ENCODE measurements at regions not wholly inside any gene's neighbourhood (a gene's known extent, or its start where the extent isn't known, plus 50 kb on each side); places are given as distances from the start of the nearest gene placed in this dataset.

GRCh38 chr2:160989778-160990177 lies 170.4 kb upstream of the TANK start:
- TF ChIP-seq CTCF (optimal IDR thresholded peaks at IDR 0.05 in 1 of 3, IDR thresholded peaks at IDR 0.05 in 1 of 3, conservative IDR thresholded peaks at IDR 0.05 in 1 of 3; ENCODE audit: extremely low read depth in 1 of 3, insufficient read depth in 2 of 3, low read length in 3 of 3): no peak
- no peak for TF ChIP-seq EZH2 (IDR thresholded peaks at IDR 0.05; ENCODE audit: low read length)

All from keratinocyte (primary cell).